ENCODE measurements at regions not wholly inside any gene's neighbourhood (a gene's known extent, or its start where the extent isn't known, plus 50 kb on each side); places are given as distances from the start of the nearest gene placed in this dataset.
"Not testable (repeated sequence)": the region's sequence is repeated elsewhere in the genome, so short reads cannot be mapped to it uniquely, and the experiment has no call there.

DNA sequence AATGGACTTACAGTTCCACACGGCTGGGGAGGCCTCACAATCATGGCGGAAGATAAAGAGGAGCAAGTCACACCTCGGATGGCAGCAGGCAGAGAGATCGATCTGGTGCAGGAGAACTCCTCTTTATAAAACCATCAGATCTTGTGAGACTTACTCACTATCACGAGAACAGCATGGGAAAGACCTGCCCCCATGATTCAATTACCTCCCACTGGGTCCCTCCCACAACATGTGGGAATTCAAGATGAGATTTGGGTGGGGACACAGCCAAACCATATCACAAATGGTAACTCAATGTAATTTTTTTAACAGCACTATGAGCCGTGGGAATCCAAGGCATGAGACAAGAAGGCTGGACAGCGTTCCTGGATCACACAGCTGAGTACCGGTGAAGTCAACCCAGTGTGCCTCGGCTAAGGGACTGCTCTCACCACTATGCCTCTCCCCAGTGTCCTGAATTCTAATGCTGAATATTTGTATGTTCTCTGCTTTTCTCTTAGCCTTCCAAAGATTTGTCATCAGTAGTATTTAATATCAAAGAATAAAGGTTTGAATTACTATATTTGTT is 84.3 kb downstream of the IRS2 start:
- H3K4me3 Mint-ChIP-seq; CTCF ChIA-PET; POLR2A ChIA-PET; H3K27ac Mint-ChIP-seq; H3K9me3 Mint-ChIP-seq; H3K27me3 ChIP-seq (ENCODE audit: insufficient read depth, low read length, poor library complexity, severe bottlenecking); H3K36me3 Mint-ChIP-seq; H3K27ac ChIP-seq (ENCODE audit: low read depth, low read length); DNase-seq; H3K4me3 ChIP-seq (ENCODE audit: low read length); H3K4me1 ChIP-seq (ENCODE audit: insufficient read depth, low read length); H3K9me3 ChIP-seq (ENCODE audit: low read length); H3K36me3 ChIP-seq (ENCODE audit: insufficient read depth, low read length): not testable (repeated sequence)
- peaks cover 23 to 28% of the 10 kb centered on the region in 2 donors for H3K27me3 Mint-ChIP-seq
- H3K4me1 Mint-ChIP-seq = peaks cover 8 to 19% (median 9%) of the 10 kb centered on the region in 3 donors

DNA sequence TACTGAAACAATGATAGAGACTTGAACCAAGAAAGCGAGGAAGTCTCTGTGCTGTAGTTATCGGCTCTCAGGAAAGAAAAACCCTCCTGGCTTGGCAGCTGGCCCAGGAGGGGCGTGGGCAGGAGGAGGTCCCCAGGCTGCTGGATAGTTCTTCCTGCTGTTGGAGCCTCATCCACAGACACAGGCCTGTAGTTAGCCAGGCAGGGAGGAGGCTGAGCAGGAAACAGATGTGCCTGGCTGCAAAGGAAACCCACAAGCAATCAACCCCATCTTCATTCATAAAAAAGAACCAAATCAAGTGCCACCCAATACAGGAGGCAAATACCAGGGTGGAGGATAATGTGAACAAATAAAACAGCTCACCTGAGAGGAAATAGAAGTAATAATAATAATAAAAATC is 86.2 kb downstream of the IRS2 start:
- H3K9me3 Mint-ChIP-seq = peaks cover 2 to 6% (median 2%) of the 10 kb centered on the region in 5 donors
- peaks cover 12 to 21% of the 10 kb centered on the region in 2 donors for H3K27me3 Mint-ChIP-seq
- Histone ChIP-seq H3K9me3 (ENCODE audit: low read length) (no peaks in the 10 kb centered on the region), H3K27me3 (ENCODE audit: insufficient read depth, low read length, poor library complexity, severe bottlenecking) (no peaks in the 10 kb centered on the region), H3K36me3 (ENCODE audit: insufficient read depth, low read length) (no peaks in the 10 kb centered on the region), H3K4me3 (ENCODE audit: low read length) (no peak overlapping the region), H3K27ac (ENCODE audit: low read depth, low read length) (no peak overlapping the region), H3K4me1 (ENCODE audit: insufficient read depth, low read length) (peaks cover 3% of the 10 kb centered on the region)
- CTCF ChIA-PET = no interaction called here
- POLR2A ChIA-PET = no interaction called here
- H3K36me3 Mint-ChIP-seq = no peaks in the 10 kb centered on the region
- no peak overlapping the region for H3K4me3 Mint-ChIP-seq
- no peak overlapping the region for H3K27ac Mint-ChIP-seq
- DNase-seq = no peak
- peaks cover 6 to 11% (median 7%) of the 10 kb centered on the region in 3 donors for H3K4me1 Mint-ChIP-seq

DNA sequence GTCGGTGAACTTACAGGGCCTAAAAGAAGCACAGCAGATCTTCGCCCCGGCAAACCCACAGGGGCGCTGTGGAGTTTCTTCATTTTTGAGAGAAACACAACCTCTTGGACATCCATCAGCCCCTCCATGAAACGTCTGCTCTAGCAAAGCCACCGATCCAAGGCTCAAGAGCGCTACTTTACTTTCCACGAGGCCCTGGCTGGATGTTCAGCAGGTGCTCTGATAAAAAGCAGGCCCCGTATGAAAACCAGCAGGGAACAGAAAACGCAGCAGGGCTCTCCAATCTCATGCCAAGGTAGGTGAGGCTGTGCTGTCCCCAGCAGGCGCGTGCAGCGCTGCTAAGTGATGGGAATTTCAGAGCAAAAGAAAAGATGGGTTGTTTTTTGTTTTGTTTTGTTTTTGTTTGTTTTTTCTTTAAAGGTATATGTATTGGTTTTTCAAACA is 86.7 kb downstream of the IRS2 start:
- Mint-ChIP-seq H3K9me3 (peaks cover 2 to 4% (median 2%) of the 10 kb centered on the region in 5 donors), H3K36me3 (no peaks in the 10 kb centered on the region), H3K27ac (no peak overlapping the region), H3K4me1 (peaks cover 4 to 6% (median 6%) of the 10 kb centered on the region in 3 donors), H3K4me3 (no peak overlapping the region), H3K27me3 (peaks cover 10 to 15% of the 10 kb centered on the region in 2 donors)
- no peak for DNase-seq
- Histone ChIP-seq H3K4me1 (ENCODE audit: insufficient read depth, low read length) (peaks cover 3% of the 10 kb centered on the region), H3K9me3 (ENCODE audit: low read length) (no peaks in the 10 kb centered on the region), H3K4me3 (ENCODE audit: low read length) (no peak overlapping the region), H3K27ac (ENCODE audit: low read depth, low read length) (no peak overlapping the region), H3K36me3 (ENCODE audit: insufficient read depth, low read length) (no peaks in the 10 kb centered on the region), H3K27me3 (ENCODE audit: insufficient read depth, low read length, poor library complexity, severe bottlenecking) (no peaks in the 10 kb centered on the region)
- CTCF ChIA-PET = no interaction called here
- POLR2A ChIA-PET = no interaction called here

DNA sequence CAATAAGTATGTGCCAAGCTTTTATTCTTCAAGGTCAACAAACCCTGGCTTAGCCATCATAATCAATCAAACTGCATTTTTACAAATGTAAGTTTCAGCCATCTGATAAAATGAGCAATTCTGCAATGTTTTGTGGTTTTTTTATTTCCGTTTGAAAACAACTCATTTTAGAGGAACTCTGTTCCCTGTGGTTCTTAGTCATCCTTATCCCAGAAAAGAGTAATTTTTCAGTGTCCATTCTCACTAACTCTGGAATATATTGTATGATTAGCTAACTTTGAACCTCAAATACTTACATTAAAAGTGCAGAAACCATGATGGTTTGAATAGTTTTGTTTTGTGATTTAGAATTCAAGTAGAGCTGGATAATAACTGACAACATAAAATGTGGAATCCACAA is 87.6 kb downstream of the IRS2 start:
- no peaks in the 10 kb centered on the region for H3K27me3 ChIP-seq (ENCODE audit: insufficient read depth, low read length, poor library complexity, severe bottlenecking)
- peaks cover 2 to 7% of the 10 kb centered on the region in 2 donors for H3K27me3 Mint-ChIP-seq
- H3K4me3 ChIP-seq (ENCODE audit: low read length) = no peak overlapping the region
- CTCF ChIA-PET = no interaction called here
- no peaks in the 10 kb centered on the region for H3K9me3 ChIP-seq (ENCODE audit: low read length)
- peaks cover 4 to 6% (median 4%) of the 10 kb centered on the region in 3 donors for H3K4me1 Mint-ChIP-seq
- peaks cover 0 to 2% (median under 1%) of the 10 kb centered on the region in 5 donors for H3K9me3 Mint-ChIP-seq
- H3K27ac ChIP-seq (ENCODE audit: low read depth, low read length) = no peak overlapping the region
- POLR2A ChIA-PET = no interaction called here
- no peaks in the 10 kb centered on the region for H3K36me3 ChIP-seq (ENCODE audit: insufficient read depth, low read length)
- H3K4me1 ChIP-seq (ENCODE audit: insufficient read depth, low read length) = peaks cover 3% of the 10 kb centered on the region
- no peak for DNase-seq
- H3K27ac Mint-ChIP-seq = no peak overlapping the region
- H3K4me3 Mint-ChIP-seq = no peak overlapping the region
- H3K36me3 Mint-ChIP-seq = no peaks in the 10 kb centered on the region

DNA sequence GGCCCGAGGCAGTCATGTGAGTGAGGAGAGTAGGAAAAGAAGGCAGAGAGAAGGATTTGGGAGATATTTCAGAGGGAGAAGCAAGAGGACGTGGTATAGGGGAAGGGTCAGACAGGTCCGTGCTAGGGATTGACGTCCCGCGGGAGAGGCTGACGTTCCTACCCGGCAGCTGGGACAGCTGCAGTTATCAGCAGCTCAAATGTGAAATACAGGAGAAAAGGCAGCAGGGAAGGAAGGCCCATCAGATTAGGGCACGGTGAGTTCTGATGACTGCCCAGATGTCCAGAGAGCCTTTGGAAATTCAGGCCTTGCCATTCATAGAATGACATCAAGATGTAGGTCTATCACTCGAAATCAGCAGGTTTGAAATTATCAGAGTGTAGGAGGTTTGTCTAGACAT is 88.4 kb downstream of the IRS2 start:
- CTCF ChIA-PET = no interaction called here

DNA sequence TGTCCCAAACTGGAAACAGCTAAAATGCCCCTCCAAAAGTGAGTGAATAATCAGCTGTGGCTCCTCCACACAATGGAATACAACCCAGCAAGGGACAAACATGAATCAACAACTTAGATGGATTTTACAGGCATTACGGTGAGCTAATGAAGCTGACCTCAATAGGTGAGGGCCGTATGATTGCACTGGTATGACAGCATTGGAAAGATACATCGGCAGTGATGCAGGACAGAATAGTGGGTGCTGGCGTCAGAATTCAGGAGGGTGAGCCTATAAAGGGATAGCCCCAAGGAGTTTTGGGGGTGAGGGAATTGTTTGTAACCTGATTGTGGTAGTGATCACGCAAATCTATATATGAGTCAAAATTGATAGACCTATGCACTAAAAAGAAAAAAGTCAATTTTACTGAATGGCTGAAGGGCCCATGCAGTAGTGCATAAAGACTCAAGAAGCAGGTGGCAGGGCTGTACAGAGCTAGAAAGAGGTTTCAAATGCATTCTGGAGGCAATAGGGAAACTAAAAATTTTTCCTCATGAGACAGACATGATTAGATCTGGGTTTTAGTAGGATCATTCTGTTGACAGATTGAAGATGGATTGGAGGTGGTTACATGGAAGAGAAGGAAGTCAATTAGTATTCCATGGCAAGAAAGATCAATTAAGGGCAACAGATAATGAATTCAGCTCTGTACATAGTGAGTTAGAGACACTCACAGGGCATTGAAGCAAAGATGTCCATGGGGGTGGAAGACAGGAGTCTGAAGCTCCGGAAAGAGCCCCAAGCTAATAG is 90.8 kb downstream of the IRS2 start:
- Histone ChIP-seq H3K4me3 (ENCODE audit: low read length) (no peak overlapping the region), H3K36me3 (ENCODE audit: insufficient read depth, low read length) (no peaks in the 10 kb centered on the region), H3K4me1 (ENCODE audit: insufficient read depth, low read length) (peaks cover 3% of the 10 kb centered on the region), H3K27me3 (ENCODE audit: insufficient read depth, low read length, poor library complexity, severe bottlenecking) (no peaks in the 10 kb centered on the region), H3K9me3 (ENCODE audit: low read length) (no peaks in the 10 kb centered on the region), H3K27ac (ENCODE audit: low read depth, low read length) (no peak overlapping the region)
- CTCF ChIA-PET = no interaction called here
- no peaks in the 10 kb centered on the region for H3K27me3 Mint-ChIP-seq
- no peak overlapping the region for H3K4me3 Mint-ChIP-seq
- POLR2A ChIA-PET = no interaction called here
- H3K4me1 Mint-ChIP-seq = peaks cover 4 to 5% (median 4%) of the 10 kb centered on the region in 3 donors
- peaks cover 0 to 2% (median 0%) of the 10 kb centered on the region in 5 donors for H3K9me3 Mint-ChIP-seq
- no peak for DNase-seq
- no peaks in the 10 kb centered on the region for H3K36me3 Mint-ChIP-seq
- H3K27ac Mint-ChIP-seq = no peak overlapping the region

More for the DNA sequence above, 88.4 kb downstream of the IRS2 start:
- Histone ChIP-seq H3K4me3 (ENCODE audit: low read length) (no peak overlapping the region), H3K36me3 (ENCODE audit: insufficient read depth, low read length) (no peaks in the 10 kb centered on the region), H3K4me1 (ENCODE audit: insufficient read depth, low read length) (peaks cover 3% of the 10 kb centered on the region), H3K9me3 (ENCODE audit: low read length) (no peaks in the 10 kb centered on the region), H3K27me3 (ENCODE audit: insufficient read depth, low read length, poor library complexity, severe bottlenecking) (no peaks in the 10 kb centered on the region), H3K27ac (ENCODE audit: low read depth, low read length) (no peak overlapping the region)
- Mint-ChIP-seq H3K9me3 (peaks cover 0 to 2% (median 0%) of the 10 kb centered on the region in 5 donors), H3K4me1 (peaks cover 4 to 6% (median 4%) of the 10 kb centered on the region in 3 donors), H3K36me3 (no peaks in the 10 kb centered on the region), H3K27me3 (peaks cover 0 to 1% of the 10 kb centered on the region in 2 donors), H3K27ac (no peak overlapping the region), H3K4me3 (no peak overlapping the region)
- POLR2A ChIA-PET = no interaction called here
- no peak for DNase-seq

DNA sequence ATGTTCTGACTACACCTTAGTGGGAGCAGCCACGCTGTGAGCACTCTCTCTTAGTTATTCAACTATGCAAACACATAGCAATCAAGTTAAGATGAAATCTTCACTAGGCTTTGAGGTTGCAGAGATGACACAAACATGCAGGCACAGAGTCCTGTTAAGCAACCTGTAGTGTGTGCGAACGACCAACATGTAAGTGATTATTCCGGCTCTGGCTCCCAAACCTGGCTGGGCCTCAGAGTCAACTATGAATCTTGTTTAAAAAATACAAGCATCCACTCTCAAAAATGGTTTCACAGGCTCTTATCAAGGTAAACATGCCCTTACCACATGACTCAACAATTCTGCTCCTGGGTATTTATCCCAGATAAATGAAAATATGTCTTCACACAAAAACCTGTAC is 91.4 kb downstream of the IRS2 start:
- peaks cover 0 to under 1% (median under 1%) of the 10 kb centered on the region in 3 donors for H3K4me1 Mint-ChIP-seq
- Histone ChIP-seq H3K27me3 (ENCODE audit: insufficient read depth, low read length, poor library complexity, severe bottlenecking) (no peaks in the 10 kb centered on the region), H3K27ac (ENCODE audit: low read depth, low read length) (no peak overlapping the region), H3K9me3 (ENCODE audit: low read length) (no peaks in the 10 kb centered on the region), H3K4me3 (ENCODE audit: low read length) (no peak overlapping the region), H3K4me1 (ENCODE audit: insufficient read depth, low read length) (peaks cover 3% of the 10 kb centered on the region), H3K36me3 (ENCODE audit: insufficient read depth, low read length) (no peaks in the 10 kb centered on the region)
- CTCF ChIA-PET = no interaction called here
- no peaks in the 10 kb centered on the region for H3K36me3 Mint-ChIP-seq
- DNase-seq = no peak
- H3K4me3 Mint-ChIP-seq = no peak overlapping the region
- H3K27me3 Mint-ChIP-seq = no peaks in the 10 kb centered on the region
- no peak overlapping the region for H3K27ac Mint-ChIP-seq
- POLR2A ChIA-PET = no interaction called here
- no peaks in the 10 kb centered on the region for H3K9me3 Mint-ChIP-seq

DNA sequence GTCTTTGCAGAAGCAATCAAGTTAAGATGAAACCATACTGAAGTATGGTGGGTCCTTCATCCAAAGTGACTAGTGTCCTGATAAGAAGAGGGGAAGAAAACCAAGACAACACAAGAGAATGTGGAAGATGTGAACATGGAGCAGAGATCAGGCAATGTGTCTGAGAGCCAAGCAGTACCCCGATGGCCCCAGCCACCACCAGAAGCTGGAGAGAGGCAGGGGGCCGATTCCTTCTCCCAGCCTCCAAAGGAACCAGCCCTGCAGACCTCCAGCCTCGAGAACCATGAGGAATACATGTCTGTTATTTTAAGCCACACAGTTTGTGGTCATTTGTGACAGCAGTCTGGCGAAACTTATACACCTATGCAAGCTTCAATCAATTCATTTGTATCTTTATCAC is 93.2 kb downstream of the IRS2 start:
- ChIA-PET POLR2A (no interaction called here), CTCF (no interaction called here)
- no peaks in the 10 kb centered on the region for H3K36me3 ChIP-seq (ENCODE audit: insufficient read depth, low read length)
- no peaks in the 10 kb centered on the region for H3K27me3 Mint-ChIP-seq
- no peaks in the 10 kb centered on the region for H3K36me3 Mint-ChIP-seq
- no peaks in the 10 kb centered on the region for H3K9me3 Mint-ChIP-seq
- DNase-seq = no peak
- no peak overlapping the region for H3K27ac ChIP-seq (ENCODE audit: low read depth, low read length)
- no peak overlapping the region for H3K27ac Mint-ChIP-seq
- H3K4me1 ChIP-seq (ENCODE audit: insufficient read depth, low read length) = no peaks in the 10 kb centered on the region
- H3K9me3 ChIP-seq (ENCODE audit: low read length) = no peaks in the 10 kb centered on the region
- H3K4me1 Mint-ChIP-seq = no peaks in the 10 kb centered on the region
- no peaks in the 10 kb centered on the region for H3K27me3 ChIP-seq (ENCODE audit: insufficient read depth, low read length, poor library complexity, severe bottlenecking)
- H3K4me3 ChIP-seq (ENCODE audit: low read length) = no peak overlapping the region
- H3K4me3 Mint-ChIP-seq = no peak overlapping the region

Measured in CD8-positive, alpha-beta memory T cell (primary cell).